ENCODE measurements at regions not wholly inside any gene's neighbourhood (a gene's known extent, or its start where the extent isn't known, plus 50 kb on each side); places are given as distances from the start of the nearest gene placed in this dataset.

DNA sequence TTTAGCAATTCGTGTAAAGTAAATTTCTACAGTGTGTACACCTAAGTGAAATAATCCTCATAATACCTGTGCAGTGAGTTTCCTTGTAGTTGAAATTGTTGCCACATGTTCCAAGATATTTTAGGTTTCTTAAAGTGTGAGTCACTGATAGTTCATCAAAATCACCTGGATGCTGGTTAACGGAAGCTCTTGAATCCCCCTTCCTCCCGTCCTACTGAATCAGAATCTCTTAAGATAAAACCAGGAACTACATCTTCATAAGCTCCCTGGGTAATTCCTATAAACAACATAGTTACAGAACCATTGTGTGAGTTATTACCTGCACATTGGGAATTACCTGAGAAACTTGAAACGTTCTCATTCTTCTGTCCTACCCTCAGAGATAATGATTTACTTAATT lies 197.4 kb upstream of the HS3ST1 start:
- no peaks in the 10 kb centered on the region for H4K20me1 ChIP-seq (ENCODE audit: insufficient read depth, low read length)
- H3K4me1 ChIP-seq (ENCODE audit: control insufficient read depth in 1 of 2, insufficient read depth in 2 of 2, low read length in 2 of 2), result no peaks in the 10 kb centered on the region
- WGBS (ENCODE audit: insufficient coverage), result no CpG with 5 or more reads among the region's 4 CpGs
- H3K27ac Mint-ChIP-seq, result no peak overlapping the region
- no peaks in the 10 kb centered on the region for H3K79me2 ChIP-seq (ENCODE audit: insufficient read depth, low read length)
- no peaks in the 10 kb centered on the region for H3K36me3 ChIP-seq (replicated peaks in 1 of 2; ENCODE audit: control insufficient read depth in 1 of 2, insufficient read depth in 2 of 2, low read length in 2 of 2)
- no peak overlapping the region for H3K27ac ChIP-seq (ENCODE audit: low read depth in 1 of 2, low read length in 2 of 2)
- no peaks in the 10 kb centered on the region for H3K9me3 ChIP-seq (replicated peaks in 1 of 2; ENCODE audit: control insufficient read depth in 1 of 2, insufficient read depth in 1 of 2, low read length in 2 of 2)
- no peaks in the 10 kb centered on the region for H3K36me3 Mint-ChIP-seq
- peaks cover 0 to 4% (median 0%) of the 10 kb centered on the region in 7 donors for H3K9me3 Mint-ChIP-seq
- DNase-seq, result no peak
- no peaks in the 10 kb centered on the region for H3K27me3 ChIP-seq (ENCODE audit: control insufficient read depth in 2 of 2, insufficient read depth in 2 of 2, low read length in 2 of 2)
- H2AFZ ChIP-seq (ENCODE audit: insufficient read depth, low read depth, low read length, poor library complexity, severe bottlenecking), result no peak overlapping the region
- H3K9ac ChIP-seq (ENCODE audit: insufficient read depth, low read length, poor library complexity, severe bottlenecking), result no peak overlapping the region
- TF ChIP-seq, protein P1, sequence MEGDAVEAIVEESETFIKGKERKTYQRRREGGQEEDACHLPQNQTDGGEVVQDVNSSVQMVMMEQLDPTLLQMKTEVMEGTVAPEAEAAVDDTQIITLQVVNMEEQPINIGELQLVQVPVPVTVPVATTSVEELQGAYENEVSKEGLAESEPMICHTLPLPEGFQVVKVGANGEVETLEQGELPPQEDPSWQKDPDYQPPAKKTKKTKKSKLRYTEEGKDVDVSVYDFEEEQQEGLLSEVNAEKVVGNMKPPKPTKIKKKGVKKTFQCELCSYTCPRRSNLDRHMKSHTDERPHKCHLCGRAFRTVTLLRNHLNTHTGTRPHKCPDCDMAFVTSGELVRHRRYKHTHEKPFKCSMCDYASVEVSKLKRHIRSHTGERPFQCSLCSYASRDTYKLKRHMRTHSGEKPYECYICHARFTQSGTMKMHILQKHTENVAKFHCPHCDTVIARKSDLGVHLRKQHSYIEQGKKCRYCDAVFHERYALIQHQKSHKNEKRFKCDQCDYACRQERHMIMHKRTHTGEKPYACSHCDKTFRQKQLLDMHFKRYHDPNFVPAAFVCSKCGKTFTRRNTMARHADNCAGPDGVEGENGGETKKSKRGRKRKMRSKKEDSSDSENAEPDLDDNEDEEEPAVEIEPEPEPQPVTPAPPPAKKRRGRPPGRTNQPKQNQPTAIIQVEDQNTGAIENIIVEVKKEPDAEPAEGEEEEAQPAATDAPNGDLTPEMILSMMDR (IDR thresholded peaks at IDR 0.05), result no peak
- no peak overlapping the region for H3K4me2 ChIP-seq (replicated peaks; ENCODE audit: extremely low read depth, low read length, poor library complexity, severe bottlenecking)
- H3K4me1 Mint-ChIP-seq, result no peaks in the 10 kb centered on the region
- peaks cover 0 to 4% (median 0%) of the 10 kb centered on the region in 3 donors for H3K27me3 Mint-ChIP-seq (ENCODE audit: low read depth in 3 of 3)
- no peak overlapping the region for H3K4me3 ChIP-seq (replicated peaks in 1 of 3; ENCODE audit: low read depth in 2 of 3, low read length in 3 of 3)
- no peak overlapping the region for H3K4me3 Mint-ChIP-seq
- intact Hi-C loops (cut with micrococcal nuclease), result no loop called here

DNA sequence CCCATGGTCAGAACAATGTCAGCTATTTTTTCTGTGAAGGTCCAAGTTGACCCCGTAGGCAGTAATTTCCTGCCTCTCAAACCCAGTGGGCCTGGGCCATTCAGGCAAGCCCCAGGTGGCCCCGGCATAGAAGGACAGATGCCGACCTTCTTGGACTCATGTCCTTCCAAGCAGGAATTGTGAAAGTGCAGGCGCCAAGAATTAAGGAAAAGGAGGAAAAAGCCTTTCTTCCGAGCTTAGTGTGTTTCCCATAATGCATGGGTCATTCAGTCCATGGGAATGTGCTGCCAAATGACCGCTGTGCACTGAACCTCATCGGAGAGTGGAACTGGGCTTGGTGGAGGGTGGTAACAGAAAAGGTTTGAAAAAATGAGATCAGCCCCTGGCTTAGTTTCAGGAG lies 196.5 kb upstream of the HS3ST1 start:
- H3K36me3 ChIP-seq (replicated peaks in 1 of 2; ENCODE audit: control insufficient read depth in 1 of 2, insufficient read depth in 2 of 2, low read length in 2 of 2), result no peaks in the 10 kb centered on the region
- no peak overlapping the region for H3K4me3 ChIP-seq (replicated peaks in 1 of 3; ENCODE audit: low read depth in 2 of 3, low read length in 3 of 3)
- no peak overlapping the region for H3K9ac ChIP-seq (ENCODE audit: insufficient read depth, low read length, poor library complexity, severe bottlenecking)
- no peaks in the 10 kb centered on the region for H3K36me3 Mint-ChIP-seq
- no peaks in the 10 kb centered on the region for H3K79me2 ChIP-seq (ENCODE audit: insufficient read depth, low read length)
- H4K20me1 ChIP-seq (ENCODE audit: insufficient read depth, low read length), result no peaks in the 10 kb centered on the region
- peaks cover 0 to 4% (median 0%) of the 10 kb centered on the region in 7 donors for H3K9me3 Mint-ChIP-seq
- no peaks in the 10 kb centered on the region for H3K9me3 ChIP-seq (replicated peaks in 1 of 2; ENCODE audit: control insufficient read depth in 1 of 2, insufficient read depth in 1 of 2, low read length in 2 of 2)
- intact Hi-C loops (cut with micrococcal nuclease), result no loop called here
- no peak overlapping the region for H3K4me2 ChIP-seq (replicated peaks; ENCODE audit: extremely low read depth, low read length, poor library complexity, severe bottlenecking)
- H3K4me1 Mint-ChIP-seq, result no peaks in the 10 kb centered on the region
- H3K27me3 Mint-ChIP-seq (ENCODE audit: low read depth in 3 of 3), result peaks cover 0 to 4% (median 0%) of the 10 kb centered on the region in 3 donors
- TF ChIP-seq, protein P1 (IDR thresholded peaks at IDR 0.05), result no peak
- no peak overlapping the region for H3K27ac Mint-ChIP-seq
- H3K4me3 Mint-ChIP-seq, result no peak overlapping the region
- no peaks in the 10 kb centered on the region for H3K27me3 ChIP-seq (ENCODE audit: control insufficient read depth in 2 of 2, insufficient read depth in 2 of 2, low read length in 2 of 2)
- no peak overlapping the region for H2AFZ ChIP-seq (ENCODE audit: insufficient read depth, low read depth, low read length, poor library complexity, severe bottlenecking)
- WGBS (ENCODE audit: insufficient coverage), result 94% methylated on average over 7 of the region's 7 CpGs
- DNase-seq, result no peak
- H3K27ac ChIP-seq (ENCODE audit: low read depth in 1 of 2, low read length in 2 of 2), result no peak overlapping the region
- no peaks in the 10 kb centered on the region for H3K4me1 ChIP-seq (ENCODE audit: control insufficient read depth in 1 of 2, insufficient read depth in 2 of 2, low read length in 2 of 2)
